Duodenal mucosa (tissue), 2 donors: ENCODE measurements at regions not wholly inside any gene's neighbourhood (a gene's known extent, or its start where the extent isn't known, plus 50 kb on each side); places are given as distances from the start of the nearest gene placed in this dataset.

ENCODE experiments used
- H3K27ac ChIP-seq: one replicate; pipeline ENCODE4 v1.7.0; 2013; ENCODE audit warnings: low read depth, low read length
- H3K27me3 ChIP-seq, 2 donors: one replicate each; pipeline ENCODE4 v1.7.0; 2013; ENCODE audit warnings: low read length in 2 of 2, control low read depth in 1 of 2; ENCODE audit not compliant: insufficient read depth in 2 of 2, control insufficient read depth in 1 of 2
- H3K36me3 ChIP-seq, 2 donors: one replicate each; pipeline ENCODE4 v1.7.0; 2013; ENCODE audit warnings: low read length in 2 of 2, control low read depth in 1 of 2; ENCODE audit not compliant: insufficient read depth in 2 of 2, control insufficient read depth in 1 of 2
- H3K4me1 ChIP-seq, 2 donors: one replicate each; pipeline ENCODE4 v1.7.0; 2013; ENCODE audit warnings: low read length in 2 of 2, control low read depth in 1 of 2; ENCODE audit not compliant: insufficient read depth in 2 of 2, control insufficient read depth in 1 of 2
- H3K4me3 ChIP-seq, 2 donors: one replicate each; pipeline ENCODE4 v1.7.0; 2013; ENCODE audit warnings: low read length in 2 of 2, low read depth in 1 of 2
- H3K9ac ChIP-seq, 2 donors: one replicate each; pipeline ENCODE4 v1.7.0; 2013; ENCODE audit warnings: low read length in 2 of 2, low read depth in 1 of 2
- H3K9me3 ChIP-seq, 2 donors: one replicate each; pipeline ENCODE4 v1.7.0; 2013; ENCODE audit warnings: low read length in 2 of 2, control low read depth in 1 of 2; ENCODE audit not compliant: control insufficient read depth in 1 of 2

GRCh38 chr11:95507794-95508193, 276.8 kb upstream of the SESN3 start:
- no peaks in the 10 kb centered on the region for H3K4me1 ChIP-seq
- no peak overlapping the region for H3K4me3 ChIP-seq
- H3K9ac ChIP-seq: no peak overlapping the region
- no peaks in the 10 kb centered on the region for H3K36me3 ChIP-seq
- H3K9me3 ChIP-seq: no peaks in the 10 kb centered on the region
- no peak overlapping the region for H3K27ac ChIP-seq
- H3K27me3 ChIP-seq: no peaks in the 10 kb centered on the region

- Histone ChIP-seq H3K9me3 (no peaks in the 10 kb centered on the region), H3K27me3 (no peaks in the 10 kb centered on the region), H3K27ac (no peak overlapping the region), H3K4me1 (no peaks in the 10 kb centered on the region), H3K36me3 (no peaks in the 10 kb centered on the region), H3K4me3 (no peak overlapping the region), H3K9ac (no peak overlapping the region)
Observed at GRCh38 chr11:95506777-95507176, 275.8 kb upstream of the SESN3 start.

- Histone ChIP-seq H3K27ac (no peak overlapping the region), H3K27me3 (no peaks in the 10 kb centered on the region), H3K9ac (no peak overlapping the region), H3K9me3 (no peaks in the 10 kb centered on the region), H3K36me3 (no peaks in the 10 kb centered on the region), H3K4me1 (no peaks in the 10 kb centered on the region), H3K4me3 (no peak overlapping the region)
Observed at GRCh38 chr11:95505927-95506426, 275.0 kb upstream of the SESN3 start.

- Histone ChIP-seq H3K36me3 (no peaks in the 10 kb centered on the region), H3K9ac (no peak overlapping the region), H3K4me3 (no peak overlapping the region), H3K4me1 (no peaks in the 10 kb centered on the region), H3K9me3 (no peaks in the 10 kb centered on the region), H3K27ac (no peak overlapping the region), H3K27me3 (no peaks in the 10 kb centered on the region)
Observed at GRCh38 chr11:95503047-95503446, 272.0 kb upstream of the SESN3 start.

- Histone ChIP-seq H3K4me3 (no peak overlapping the region), H3K9ac (no peak overlapping the region), H3K36me3 (no peaks in the 10 kb centered on the region), H3K27me3 (no peaks in the 10 kb centered on the region), H3K4me1 (no peaks in the 10 kb centered on the region), H3K9me3 (no peaks in the 10 kb centered on the region), H3K27ac (no peak overlapping the region)
Observed at GRCh38 chr11:95502522-95502921, 271.5 kb upstream of the SESN3 start.

GRCh38 chr11:95501761-95502266, 270.8 kb upstream of the SESN3 start:
- H3K36me3 ChIP-seq: no peaks in the 10 kb centered on the region
- no peaks in the 10 kb centered on the region for H3K9me3 ChIP-seq
- H3K27me3 ChIP-seq: no peaks in the 10 kb centered on the region
- H3K4me1 ChIP-seq: no peaks in the 10 kb centered on the region
- no peak overlapping the region for H3K27ac ChIP-seq
- H3K9ac ChIP-seq: no peak overlapping the region
- no peak overlapping the region for H3K4me3 ChIP-seq

GRCh38 chr11:95500466-95500865, 269.5 kb upstream of the SESN3 start:
- Histone ChIP-seq H3K27me3 (no peaks in the 10 kb centered on the region), H3K4me3 (no peak overlapping the region), H3K36me3 (no peaks in the 10 kb centered on the region), H3K27ac (no peak overlapping the region), H3K9me3 (no peaks in the 10 kb centered on the region), H3K9ac (no peak overlapping the region), H3K4me1 (no peaks in the 10 kb centered on the region)

- Histone ChIP-seq H3K27me3 (no peaks in the 10 kb centered on the region), H3K4me1 (no peaks in the 10 kb centered on the region), H3K4me3 (no peak overlapping the region), H3K9ac (no peak overlapping the region), H3K27ac (no peak overlapping the region), H3K9me3 (no peaks in the 10 kb centered on the region), H3K36me3 (no peaks in the 10 kb centered on the region)
Observed at GRCh38 chr11:95499516-95500135, 268.6 kb upstream of the SESN3 start.

GRCh38 chr11:95498722-95499425, 267.9 kb upstream of the SESN3 start:
- Histone ChIP-seq H3K36me3 (no peaks in the 10 kb centered on the region), H3K9me3 (no peaks in the 10 kb centered on the region), H3K4me3 (no peak overlapping the region), H3K4me1 (no peaks in the 10 kb centered on the region), H3K9ac (no peak overlapping the region), H3K27me3 (no peaks in the 10 kb centered on the region), H3K27ac (no peak overlapping the region)

- no peaks in the 10 kb centered on the region for H3K4me1 ChIP-seq
- H3K9me3 ChIP-seq: no peaks in the 10 kb centered on the region
- H3K4me3 ChIP-seq: no peak overlapping the region
- no peaks in the 10 kb centered on the region for H3K27me3 ChIP-seq
- H3K36me3 ChIP-seq: no peaks in the 10 kb centered on the region
- H3K9ac ChIP-seq: no peak overlapping the region
- H3K27ac ChIP-seq: no peak overlapping the region
Observed at GRCh38 chr11:95496901-95497300, 265.9 kb upstream of the SESN3 start.
